Kidney epithelial cell (primary cell): ENCODE measurements at regions not wholly inside any gene's neighbourhood (a gene's known extent, or its start where the extent isn't known, plus 50 kb on each side); places are given as distances from the start of the nearest gene placed in this dataset.

ENCODE experiments used
- DNase-seq: peaks from one replicate; pipeline ENCODE4 v3.0.0-alpha.2; 2010; ENCODE audit warnings: low read depth
- H3K27me3 ChIP-seq: 2 replicates; pipeline ENCODE4 v1.6.0; 2011; ENCODE audit warnings: low read length; ENCODE audit not compliant: control insufficient read depth, insufficient read depth
- H3K36me3 ChIP-seq: 2 replicates; pipeline ENCODE4 v1.5.1; 2011; ENCODE audit warnings: low read length; ENCODE audit not compliant: control insufficient read depth, insufficient read depth
- H3K4me3 ChIP-seq: 2 replicates; pipeline ENCODE4 v1.5.1; 2011; ENCODE audit warnings: low read depth, mild to moderate bottlenecking, control low read depth, low read length
- TF ChIP-seq, protein P1 (sequence below): IDR thresholded peaks from 2 replicates; pipeline ENCODE4 v1.5.1; 2011; ENCODE audit warnings: mild to moderate bottlenecking, moderate library complexity, low read length, control low read depth, inconsistent platforms; ENCODE audit not compliant: insufficient read depth, poor library complexity, severe bottlenecking

DNA sequence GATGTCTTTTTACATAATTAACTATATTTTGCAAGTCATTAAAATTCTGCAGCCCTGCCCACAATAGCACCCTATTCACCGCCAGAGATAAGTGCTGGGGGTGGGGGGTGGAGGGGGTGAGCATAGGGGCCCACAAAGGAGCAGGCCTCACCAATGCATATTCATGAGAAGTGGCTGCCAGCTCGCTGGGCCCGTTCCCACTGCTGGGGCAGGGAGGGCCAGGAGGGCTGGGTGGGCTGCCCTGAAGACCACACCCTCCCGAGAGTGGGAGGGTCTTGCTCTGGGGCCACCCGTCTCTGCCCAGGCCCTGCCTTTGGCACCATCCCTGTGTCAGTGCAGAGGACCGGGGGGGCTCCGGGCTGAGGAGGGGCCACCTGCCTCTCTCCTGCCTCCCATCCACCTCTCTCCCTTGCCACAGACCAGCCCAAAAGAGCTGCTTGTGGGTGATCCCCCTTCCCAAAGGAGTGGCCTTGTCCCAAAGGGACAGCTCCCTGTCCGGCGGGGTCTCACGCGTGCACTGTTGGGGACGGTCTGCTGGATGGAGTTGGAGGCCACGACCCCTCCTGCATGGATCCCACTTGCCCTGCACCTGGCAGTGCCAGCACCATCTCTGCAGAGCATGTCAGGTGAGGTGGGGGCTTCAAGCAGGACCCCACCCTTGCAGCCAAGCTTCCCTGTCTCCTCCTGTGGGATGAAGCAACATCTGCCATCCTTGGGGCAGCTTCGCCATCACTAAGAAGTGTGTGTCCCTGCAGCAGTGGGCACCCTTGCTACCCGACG is 138.8 kb upstream of the GPC1 start:
- DNase-seq = no peak

GRCh38 chr2:240297256-240298116 is 138.0 kb upstream of the GPC1 start:
- DNase-seq = no peak
- H3K4me3 ChIP-seq = no peak overlapping the region
- no peaks in the 10 kb centered on the region for H3K36me3 ChIP-seq
- TF ChIP-seq, protein P1, sequence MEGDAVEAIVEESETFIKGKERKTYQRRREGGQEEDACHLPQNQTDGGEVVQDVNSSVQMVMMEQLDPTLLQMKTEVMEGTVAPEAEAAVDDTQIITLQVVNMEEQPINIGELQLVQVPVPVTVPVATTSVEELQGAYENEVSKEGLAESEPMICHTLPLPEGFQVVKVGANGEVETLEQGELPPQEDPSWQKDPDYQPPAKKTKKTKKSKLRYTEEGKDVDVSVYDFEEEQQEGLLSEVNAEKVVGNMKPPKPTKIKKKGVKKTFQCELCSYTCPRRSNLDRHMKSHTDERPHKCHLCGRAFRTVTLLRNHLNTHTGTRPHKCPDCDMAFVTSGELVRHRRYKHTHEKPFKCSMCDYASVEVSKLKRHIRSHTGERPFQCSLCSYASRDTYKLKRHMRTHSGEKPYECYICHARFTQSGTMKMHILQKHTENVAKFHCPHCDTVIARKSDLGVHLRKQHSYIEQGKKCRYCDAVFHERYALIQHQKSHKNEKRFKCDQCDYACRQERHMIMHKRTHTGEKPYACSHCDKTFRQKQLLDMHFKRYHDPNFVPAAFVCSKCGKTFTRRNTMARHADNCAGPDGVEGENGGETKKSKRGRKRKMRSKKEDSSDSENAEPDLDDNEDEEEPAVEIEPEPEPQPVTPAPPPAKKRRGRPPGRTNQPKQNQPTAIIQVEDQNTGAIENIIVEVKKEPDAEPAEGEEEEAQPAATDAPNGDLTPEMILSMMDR = no peak
- H3K27me3 ChIP-seq = peaks cover 10% of the 10 kb centered on the region

More for the DNA sequence above, 138.8 kb upstream of the GPC1 start:
- no peak overlapping the region for H3K4me3 ChIP-seq
- no peaks in the 10 kb centered on the region for H3K36me3 ChIP-seq
- TF ChIP-seq, protein P1 = no peak
- H3K27me3 ChIP-seq = peaks cover 10% of the 10 kb centered on the region

GRCh38 chr2:240298117-240298790 is 137.2 kb upstream of the GPC1 start:
- DNase-seq = no peak
- Histone ChIP-seq H3K27me3 (peaks cover 9% of the 10 kb centered on the region), H3K36me3 (no peaks in the 10 kb centered on the region), H3K4me3 (no peak overlapping the region)
- TF ChIP-seq, protein P1 = no peak

GRCh38 chr2:240298803-240299709 is 136.4 kb upstream of the GPC1 start:
- no peak for DNase-seq
- TF ChIP-seq, protein P1 = no peak
- Histone ChIP-seq H3K36me3 (no peaks in the 10 kb centered on the region), H3K4me3 (no peak overlapping the region), H3K27me3 (peaks cover 5% of the 10 kb centered on the region)

GRCh38 chr2:240299710-240300068 is 135.8 kb upstream of the GPC1 start:
- Histone ChIP-seq H3K27me3 (peaks cover 7% of the 10 kb centered on the region), H3K36me3 (no peaks in the 10 kb centered on the region), H3K4me3 (no peak overlapping the region)
- no peak for DNase-seq
- TF ChIP-seq, protein P1 = no peak
